ENCODE measurements at regions not wholly inside any gene's neighbourhood (a gene's known extent, or its start where the extent isn't known, plus 50 kb on each side); places are given as distances from the start of the nearest gene placed in this dataset.
"Not testable (repeated sequence)": the region's sequence is repeated elsewhere in the genome, so short reads cannot be mapped to it uniquely, and the experiment has no call there.

- Mint-ChIP-seq H3K36me3 (ENCODE audit: low read depth) (no peaks in the 10 kb centered on the region), H3K27ac (no peak overlapping the region)
These were observed 818.1 kb upstream of the PCDH10 start for GRCh38 chr4:132330994-132331393.

GRCh38 chr4:132332932-132333723, 816.0 kb upstream of the PCDH10 start:
- Mint-ChIP-seq H3K9me3 (no peaks in the 10 kb centered on the region), H3K4me1 (ENCODE audit: low read depth) (no peaks in the 10 kb centered on the region), H3K4me3 (no peak overlapping the region), H3K27me3 (ENCODE audit: low read depth) (no peaks in the 10 kb centered on the region), H3K27ac (no peak overlapping the region), H3K36me3 (ENCODE audit: low read depth) (no peaks in the 10 kb centered on the region)

More at GRCh38 chr4:132330994-132331393, 818.1 kb upstream of the PCDH10 start:
- no peak overlapping the region for H3K4me3 Mint-ChIP-seq
- H3K4me1 Mint-ChIP-seq (ENCODE audit: low read depth): no peaks in the 10 kb centered on the region
- no peaks in the 10 kb centered on the region for H3K27me3 Mint-ChIP-seq (ENCODE audit: low read depth)
- H3K9me3 Mint-ChIP-seq: no peaks in the 10 kb centered on the region

GRCh38 chr4:132333724-132334047, 815.4 kb upstream of the PCDH10 start:
- Mint-ChIP-seq H3K36me3 (ENCODE audit: low read depth) (no peaks in the 10 kb centered on the region), H3K27me3 (ENCODE audit: low read depth) (no peaks in the 10 kb centered on the region), H3K4me1 (ENCODE audit: low read depth) (no peaks in the 10 kb centered on the region), H3K27ac (no peak overlapping the region), H3K9me3 (no peaks in the 10 kb centered on the region), H3K4me3 (no peak overlapping the region)

- H3K4me1 Mint-ChIP-seq (ENCODE audit: low read depth): no peaks in the 10 kb centered on the region
- H3K9me3 Mint-ChIP-seq: no peaks in the 10 kb centered on the region
- H3K27ac Mint-ChIP-seq: no peak overlapping the region
- H3K36me3 Mint-ChIP-seq (ENCODE audit: low read depth): no peaks in the 10 kb centered on the region
- H3K4me3 Mint-ChIP-seq: no peak overlapping the region
- no peaks in the 10 kb centered on the region for H3K27me3 Mint-ChIP-seq (ENCODE audit: low read depth)
These were observed 815.0 kb upstream of the PCDH10 start for GRCh38 chr4:132334081-132334480.

- Mint-ChIP-seq H3K4me1 (ENCODE audit: low read depth) (no peaks in the 10 kb centered on the region), H3K36me3 (ENCODE audit: low read depth) (no peaks in the 10 kb centered on the region), H3K9me3 (no peaks in the 10 kb centered on the region), H3K27ac (no peak overlapping the region), H3K27me3 (ENCODE audit: low read depth) (no peaks in the 10 kb centered on the region), H3K4me3 (no peak overlapping the region)
These were observed 803.9 kb upstream of the PCDH10 start for GRCh38 chr4:132344924-132345828.

- no peaks in the 10 kb centered on the region for H3K9me3 Mint-ChIP-seq
- H3K36me3 Mint-ChIP-seq (ENCODE audit: low read depth): no peaks in the 10 kb centered on the region
- no peak overlapping the region for H3K27ac Mint-ChIP-seq
- H3K4me3 Mint-ChIP-seq: no peak overlapping the region
- no peaks in the 10 kb centered on the region for H3K4me1 Mint-ChIP-seq (ENCODE audit: low read depth)
- no peaks in the 10 kb centered on the region for H3K27me3 Mint-ChIP-seq (ENCODE audit: low read depth)
These were observed 803.1 kb upstream of the PCDH10 start for GRCh38 chr4:132346016-132346415.

GRCh38 chr4:132351606-132352005, 797.5 kb upstream of the PCDH10 start:
- not testable (repeated sequence) for H3K9me3 Mint-ChIP-seq; H3K4me3 Mint-ChIP-seq; H3K27me3 Mint-ChIP-seq (ENCODE audit: low read depth); H3K36me3 Mint-ChIP-seq (ENCODE audit: low read depth); H3K27ac Mint-ChIP-seq; H3K4me1 Mint-ChIP-seq (ENCODE audit: low read depth)

- no peaks in the 10 kb centered on the region for H3K36me3 Mint-ChIP-seq (ENCODE audit: low read depth)
These were observed 766.9 kb upstream of the PCDH10 start for GRCh38 chr4:132382243-132382642.

GRCh38 chr4:132383571-132384199, 765.4 kb upstream of the PCDH10 start:
- Mint-ChIP-seq H3K27ac (no peak overlapping the region), H3K36me3 (ENCODE audit: low read depth) (no peaks in the 10 kb centered on the region), H3K27me3 (ENCODE audit: low read depth) (no peaks in the 10 kb centered on the region), H3K4me3 (no peak overlapping the region), H3K4me1 (ENCODE audit: low read depth) (no peaks in the 10 kb centered on the region), H3K9me3 (peaks cover under 1% of the 10 kb centered on the region)

More at GRCh38 chr4:132382243-132382642, 766.9 kb upstream of the PCDH10 start:
- H3K9me3 Mint-ChIP-seq: no peaks in the 10 kb centered on the region
- no peaks in the 10 kb centered on the region for H3K4me1 Mint-ChIP-seq (ENCODE audit: low read depth)
- H3K27me3 Mint-ChIP-seq (ENCODE audit: low read depth): no peaks in the 10 kb centered on the region
- no peak overlapping the region for H3K27ac Mint-ChIP-seq
- no peak overlapping the region for H3K4me3 Mint-ChIP-seq

- no peaks in the 10 kb centered on the region for H3K36me3 Mint-ChIP-seq (ENCODE audit: low read depth)
- no peaks in the 10 kb centered on the region for H3K27me3 Mint-ChIP-seq (ENCODE audit: low read depth)
- no peak overlapping the region for H3K4me3 Mint-ChIP-seq
- no peak overlapping the region for H3K27ac Mint-ChIP-seq
- peaks cover 4% of the 10 kb centered on the region for H3K9me3 Mint-ChIP-seq
- no peaks in the 10 kb centered on the region for H3K4me1 Mint-ChIP-seq (ENCODE audit: low read depth)
These were observed 764.4 kb upstream of the PCDH10 start for GRCh38 chr4:132384709-132385108.

GRCh38 chr4:132386130-132386529, 763.0 kb upstream of the PCDH10 start:
- H3K9me3 Mint-ChIP-seq: peaks cover 4% of the 10 kb centered on the region
- no peaks in the 10 kb centered on the region for H3K4me1 Mint-ChIP-seq (ENCODE audit: low read depth)
- no peak overlapping the region for H3K27ac Mint-ChIP-seq
- no peak overlapping the region for H3K4me3 Mint-ChIP-seq
- H3K36me3 Mint-ChIP-seq (ENCODE audit: low read depth): no peaks in the 10 kb centered on the region
- H3K27me3 Mint-ChIP-seq (ENCODE audit: low read depth): no peaks in the 10 kb centered on the region

- H3K4me3 Mint-ChIP-seq: no peak overlapping the region
- no peaks in the 10 kb centered on the region for H3K27me3 Mint-ChIP-seq (ENCODE audit: low read depth)
- no peaks in the 10 kb centered on the region for H3K36me3 Mint-ChIP-seq (ENCODE audit: low read depth)
- H3K4me1 Mint-ChIP-seq (ENCODE audit: low read depth): no peaks in the 10 kb centered on the region
- H3K27ac Mint-ChIP-seq: no peak overlapping the region
- peaks cover 4% of the 10 kb centered on the region for H3K9me3 Mint-ChIP-seq
These were observed 762.0 kb upstream of the PCDH10 start for GRCh38 chr4:132387060-132387459.

- no peak overlapping the region for H3K27ac Mint-ChIP-seq
- H3K9me3 Mint-ChIP-seq: no peaks in the 10 kb centered on the region
- no peaks in the 10 kb centered on the region for H3K4me1 Mint-ChIP-seq (ENCODE audit: low read depth)
- no peaks in the 10 kb centered on the region for H3K27me3 Mint-ChIP-seq (ENCODE audit: low read depth)
- no peaks in the 10 kb centered on the region for H3K36me3 Mint-ChIP-seq (ENCODE audit: low read depth)
- H3K4me3 Mint-ChIP-seq: no peak overlapping the region
These were observed 753.5 kb upstream of the PCDH10 start for GRCh38 chr4:132395561-132395960.

- H3K4me1 Mint-ChIP-seq (ENCODE audit: low read depth): no peaks in the 10 kb centered on the region
- H3K4me3 Mint-ChIP-seq: no peak overlapping the region
- H3K36me3 Mint-ChIP-seq (ENCODE audit: low read depth): no peaks in the 10 kb centered on the region
- no peaks in the 10 kb centered on the region for H3K9me3 Mint-ChIP-seq
- no peak overlapping the region for H3K27ac Mint-ChIP-seq
- no peaks in the 10 kb centered on the region for H3K27me3 Mint-ChIP-seq (ENCODE audit: low read depth)
These were observed 752.5 kb upstream of the PCDH10 start for GRCh38 chr4:132396636-132397035.

- no peak overlapping the region for H3K4me3 Mint-ChIP-seq
- H3K4me1 Mint-ChIP-seq (ENCODE audit: low read depth): no peaks in the 10 kb centered on the region
- peaks cover 31% of the 10 kb centered on the region for H3K9me3 Mint-ChIP-seq
- H3K36me3 Mint-ChIP-seq (ENCODE audit: low read depth): no peaks in the 10 kb centered on the region
- H3K27me3 Mint-ChIP-seq (ENCODE audit: low read depth): no peaks in the 10 kb centered on the region
- no peak overlapping the region for H3K27ac Mint-ChIP-seq
These were observed 731.9 kb upstream of the PCDH10 start for GRCh38 chr4:132417220-132417619.
